H9 (cell line): ENCODE measurements at regions not wholly inside any gene's neighbourhood (a gene's known extent, or its start where the extent isn't known, plus 50 kb on each side); places are given as distances from the start of the nearest gene placed in this dataset.

ENCODE experiments used
- DNase-seq: peaks from one replicate; pipeline ENCODE4 v3.0.0-alpha.2; 2017
- H2AFZ ChIP-seq: one replicate; pipeline ENCODE4 v1.6.1; 2013; ENCODE audit warnings: mild to moderate bottlenecking, low read length, control low read depth, moderate library complexity
- H2AK5ac ChIP-seq: 2 replicates; pipeline ENCODE4 v1.6.1; 2013; ENCODE audit warnings: low read length, control low read depth, mixed read lengths; ENCODE audit not compliant: insufficient read length
- H2BK120ac ChIP-seq: one replicate; pipeline ENCODE4 v1.6.1; 2013; ENCODE audit warnings: low read depth, mild to moderate bottlenecking, low read length, control low read depth, inconsistent platforms; ENCODE audit not compliant: poor library complexity, severe bottlenecking
- H2BK12ac ChIP-seq: 2 replicates; pipeline ENCODE4 v1.6.1; 2013; ENCODE audit warnings: low read length, control low read depth, mixed read lengths, low read depth; ENCODE audit not compliant: insufficient read length
- H2BK15ac ChIP-seq: 2 replicates; pipeline ENCODE4 v1.6.1; 2013; ENCODE audit warnings: low read depth, low read length, control low read depth
- H2BK20ac ChIP-seq: one replicate; pipeline ENCODE4 v1.6.1; 2013; ENCODE audit warnings: low read depth, mild to moderate bottlenecking, low read length, control low read depth, inconsistent platforms; ENCODE audit not compliant: poor library complexity, severe bottlenecking
- H2BK5ac ChIP-seq: 2 replicates; pipeline ENCODE4 v1.6.1; 2013; ENCODE audit warnings: low read length, control low read depth, mixed read lengths; ENCODE audit not compliant: insufficient read length
- H3K14ac ChIP-seq: 2 replicates; pipeline ENCODE4 v1.6.1; 2013; ENCODE audit warnings: low read length, control low read depth; ENCODE audit not compliant: insufficient read depth
- H3K18ac ChIP-seq: 2 replicates; pipeline ENCODE4 v1.6.1; 2013; ENCODE audit warnings: low read depth, mild to moderate bottlenecking, mixed read lengths, low read length, control low read depth; ENCODE audit not compliant: insufficient read length
- H3K23ac ChIP-seq: 2 replicates; pipeline ENCODE4 v1.6.1; 2013; ENCODE audit warnings: low read length, control low read depth, mixed read lengths, low read depth; ENCODE audit not compliant: insufficient read length
- H3K23me2 ChIP-seq: 2 replicates; pipeline ENCODE4 v1.6.1; 2013; ENCODE audit warnings: low read depth, mild to moderate bottlenecking, mixed read lengths, low read length, control low read depth; ENCODE audit not compliant: insufficient read length, poor library complexity, severe bottlenecking
- H3K27ac ChIP-seq: 2 replicates; pipeline ENCODE4 v1.5.1; 2013; ENCODE audit warnings: low read length, control low read depth, mixed read lengths, low read depth; ENCODE audit not compliant: insufficient read length
- H3K27me3 ChIP-seq: 2 replicates; pipeline ENCODE4 v1.6.1; 2013; ENCODE audit warnings: low read length, control low read depth, inconsistent platforms; ENCODE audit not compliant: insufficient read depth
- H3K4ac ChIP-seq: 2 replicates; pipeline ENCODE4 v1.6.1; 2013; ENCODE audit warnings: low read depth, mild to moderate bottlenecking, control low read depth, inconsistent platforms, low read length, moderate library complexity
- H3K4me1 ChIP-seq: 2 replicates; pipeline ENCODE4 v1.6.1; 2013; ENCODE audit warnings: low read length, control low read depth, inconsistent platforms; ENCODE audit not compliant: insufficient read depth
- H3K4me2 ChIP-seq: 2 replicates; pipeline ENCODE4 v1.6.1; 2013; ENCODE audit warnings: low read length, control low read depth, mixed read lengths; ENCODE audit not compliant: insufficient read length, insufficient read depth
- H3K56ac ChIP-seq: 2 replicates; pipeline ENCODE4 v1.6.1; 2013; ENCODE audit warnings: low read depth, mild to moderate bottlenecking, mixed read lengths, low read length, control low read depth; ENCODE audit not compliant: insufficient read length
- H3K79me1 ChIP-seq: 2 replicates; pipeline ENCODE4 v1.6.1; 2013; ENCODE audit warnings: low read depth, mild to moderate bottlenecking, moderate library complexity, low read length, control low read depth, inconsistent platforms; ENCODE audit not compliant: insufficient read depth, poor library complexity, severe bottlenecking
- H3K79me2 ChIP-seq: 2 replicates; pipeline ENCODE4 v1.6.1; 2013; ENCODE audit warnings: low read length, control low read depth, inconsistent platforms; ENCODE audit not compliant: insufficient read depth
- H3K9ac ChIP-seq: 2 replicates; pipeline ENCODE4 v1.6.1; 2013; ENCODE audit warnings: low read length, control low read depth, mixed read lengths; ENCODE audit not compliant: insufficient read length; ENCODE audit errors: extremely low read depth
- H3K9me3 ChIP-seq: one replicate; pipeline ENCODE4 v1.6.1; 2013; ENCODE audit warnings: low read depth, low read length, inconsistent platforms; ENCODE audit not compliant: control insufficient read depth
- H3T11ph ChIP-seq: one replicate; pipeline ENCODE4 v1.6.1; 2013; ENCODE audit warnings: mild to moderate bottlenecking, low read length, control low read depth, inconsistent platforms
- H4K20me1 ChIP-seq: one replicate; pipeline ENCODE4 v1.6.1; 2013; ENCODE audit not compliant: control insufficient read depth, insufficient read length, insufficient read depth
- H4K5ac ChIP-seq: 2 replicates; pipeline ENCODE4 v1.6.1; 2013; ENCODE audit warnings: low read depth, mild to moderate bottlenecking, mixed read lengths, low read length, control low read depth; ENCODE audit not compliant: insufficient read length
- H4K8ac ChIP-seq: replicated peaks from 2 replicates; pipeline ENCODE4 v1.6.1; 2013; ENCODE audit warnings: low read length, control low read depth, mixed read lengths, low read depth; ENCODE audit not compliant: insufficient read length
- H4K91ac ChIP-seq: 2 replicates; pipeline ENCODE4 v1.6.1; 2013; ENCODE audit warnings: low read depth, mild to moderate bottlenecking, moderate library complexity, mixed read lengths, low read length, control low read depth; ENCODE audit not compliant: insufficient read length
- H3K27ac Mint-ChIP-seq, 3 experiments: 2 replicates in 2 of 3; 3 replicates in 1 of 3; pipeline ENCODE4 v1.8.0; 2020 to 2021; ENCODE audit warnings: mixed read lengths in 3 of 3, mild to moderate bottlenecking in 1 of 3, moderate library complexity in 1 of 3
- H3K27me3 Mint-ChIP-seq: 2 replicates; pipeline ENCODE4 v1.8.0; 2021; ENCODE audit warnings: low read depth, mild to moderate bottlenecking, moderate library complexity, mixed read lengths
- H3K36me3 Mint-ChIP-seq, 3 experiments: 2 replicates in 2 of 3; 3 replicates in 1 of 3; pipeline ENCODE4 v1.8.0; 2020 to 2021; ENCODE audit warnings: low read depth in 3 of 3, mixed read lengths in 3 of 3; ENCODE audit not compliant: insufficient read depth in 1 of 3
- H3K4me1 Mint-ChIP-seq, 2 experiments: 2 replicates each; pipeline ENCODE4 v1.8.0; 2020; ENCODE audit warnings: mixed read lengths in 2 of 2
- H3K4me3 Mint-ChIP-seq, 2 experiments: 2 replicates in 1 of 2; 3 replicates in 1 of 2; pipeline ENCODE4 v1.8.0; 2020 to 2021; ENCODE audit warnings: mild to moderate bottlenecking in 2 of 2, mixed read lengths in 2 of 2, moderate library complexity in 1 of 2
- H3K9me3 Mint-ChIP-seq, 2 experiments: 2 replicates in 1 of 2; 3 replicates in 1 of 2; pipeline ENCODE4 v1.8.0; 2020; ENCODE audit warnings: mild to moderate bottlenecking in 2 of 2, mixed read lengths in 2 of 2, moderate library complexity in 1 of 2
- WGBS: extraction: QIAGEN DNeasy Blood & Tissue Kit; methylation state at CpG from one replicate; pipeline ENCODE4 v1.1.7; 2013; ENCODE audit warnings: missing lambda C conversion rate, low lambda C conversion rate, mixed read lengths; ENCODE audit not compliant: insufficient read length; ENCODE audit errors: extremely low coverage; 5-methylcytosine and 5-hydroxymethylcytosine counted together
- TF ChIP-seq, protein P1 (sequence below): fragments of 200-600 bp; sonication (generic); conservative IDR thresholded peaks from 3 replicates; pipeline ENCODE4 v1.8.0; 2021; ENCODE audit warnings: antibody characterized with exemption, mild to moderate bottlenecking

DNA sequence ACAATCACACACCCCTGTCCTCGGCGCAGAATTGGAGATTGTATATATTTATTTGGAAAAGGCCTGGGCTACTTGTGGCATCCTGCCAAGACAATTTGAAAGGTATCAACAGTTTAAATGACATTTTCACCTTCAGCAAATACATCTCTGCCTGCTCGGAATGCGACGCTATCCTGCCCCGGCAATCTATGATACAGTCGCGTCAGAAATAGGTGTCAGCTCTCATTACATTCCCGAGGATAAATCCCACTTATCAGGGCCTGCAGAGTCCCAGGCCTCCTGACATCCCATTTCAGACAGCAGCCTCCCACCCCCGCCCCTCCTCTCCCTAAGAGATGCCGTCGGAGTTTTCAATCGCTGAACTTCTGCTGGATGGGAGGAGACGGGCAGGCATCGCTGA lies 114.7 kb downstream of the BRD1 start:
- H4K91ac ChIP-seq, result no peak overlapping the region
- H2BK5ac ChIP-seq, result no peak overlapping the region
- H3K9me3 ChIP-seq, result no peaks in the 10 kb centered on the region
- no peak overlapping the region for H2BK15ac ChIP-seq
- H2BK20ac ChIP-seq, result no peak overlapping the region
- WGBS, result no CpG with 5 or more reads among the region's 15 CpGs
- H3K27ac ChIP-seq, result no peak overlapping the region
- no peak overlapping the region for H3T11ph ChIP-seq
- no peak overlapping the region for H3K14ac ChIP-seq
- no peak overlapping the region for H3K18ac ChIP-seq
- no peak overlapping the region for H2AFZ ChIP-seq
- no peak overlapping the region for H3K56ac ChIP-seq
- no peak overlapping the region for H2BK120ac ChIP-seq
- H3K9ac ChIP-seq, result no peak overlapping the region
- no peak overlapping the region for H3K23ac ChIP-seq
- no peaks in the 10 kb centered on the region for H3K79me2 ChIP-seq
- H2AK5ac ChIP-seq, result no peak overlapping the region
- no peaks in the 10 kb centered on the region for H4K20me1 ChIP-seq
- Mint-ChIP-seq H3K4me1 (peaks cover 22 to 24% of the 10 kb centered on the region in 2 experiments), H3K9me3 (peaks cover 0 to 4% of the 10 kb centered on the region in 2 experiments; a peak in 2 of 5 replicates), H3K4me3 (no peak overlapping the region), H3K27ac (no peak overlapping the region), H3K27me3 (peaks cover 72% of the 10 kb centered on the region), H3K36me3 (no peaks in the 10 kb centered on the region)
- no peaks in the 10 kb centered on the region for H3K23me2 ChIP-seq
- H3K79me1 ChIP-seq, result no peaks in the 10 kb centered on the region
- no peak overlapping the region for H4K8ac ChIP-seq
- DNase-seq, result no peak
- H4K5ac ChIP-seq, result no peak overlapping the region
- TF ChIP-seq, protein P1, sequence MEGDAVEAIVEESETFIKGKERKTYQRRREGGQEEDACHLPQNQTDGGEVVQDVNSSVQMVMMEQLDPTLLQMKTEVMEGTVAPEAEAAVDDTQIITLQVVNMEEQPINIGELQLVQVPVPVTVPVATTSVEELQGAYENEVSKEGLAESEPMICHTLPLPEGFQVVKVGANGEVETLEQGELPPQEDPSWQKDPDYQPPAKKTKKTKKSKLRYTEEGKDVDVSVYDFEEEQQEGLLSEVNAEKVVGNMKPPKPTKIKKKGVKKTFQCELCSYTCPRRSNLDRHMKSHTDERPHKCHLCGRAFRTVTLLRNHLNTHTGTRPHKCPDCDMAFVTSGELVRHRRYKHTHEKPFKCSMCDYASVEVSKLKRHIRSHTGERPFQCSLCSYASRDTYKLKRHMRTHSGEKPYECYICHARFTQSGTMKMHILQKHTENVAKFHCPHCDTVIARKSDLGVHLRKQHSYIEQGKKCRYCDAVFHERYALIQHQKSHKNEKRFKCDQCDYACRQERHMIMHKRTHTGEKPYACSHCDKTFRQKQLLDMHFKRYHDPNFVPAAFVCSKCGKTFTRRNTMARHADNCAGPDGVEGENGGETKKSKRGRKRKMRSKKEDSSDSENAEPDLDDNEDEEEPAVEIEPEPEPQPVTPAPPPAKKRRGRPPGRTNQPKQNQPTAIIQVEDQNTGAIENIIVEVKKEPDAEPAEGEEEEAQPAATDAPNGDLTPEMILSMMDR, result no peak
- H3K27me3 ChIP-seq, result no peaks in the 10 kb centered on the region
- H2BK12ac ChIP-seq, result no peak overlapping the region
- H3K4me2 ChIP-seq, result no peak overlapping the region
- no peaks in the 10 kb centered on the region for H3K4me1 ChIP-seq
- no peak overlapping the region for H3K4ac ChIP-seq
